Activated CD8-positive, alpha-beta T cell treated with anti-CD3 and anti-CD28 coated beads, Interleukin-2, amount 10 ng/mL, durations not matched to agents 7 days and 5 days (primary cell): ENCODE measurements at regions not wholly inside any gene's neighbourhood (a gene's known extent, or its start where the extent isn't known, plus 50 kb on each side); places are given as distances from the start of the nearest gene placed in this dataset.

ENCODE experiments used
- ATAC-seq: fragments of 150-1000 bp; cut with Tn5 transposase; one replicate; pipeline ENCODE4 v1.10.0; 2021; ENCODE audit warnings: moderate library complexity
- CTCF ChIA-PET: fragments of 350-600 bp; sonication (Branson Sonifier 250); formaldehyde crosslinking; loops from one replicate; lab custom pipeline; 2021; ENCODE audit warnings: antibody characterized with exemption; lab: Charles Lee
- POLR2A ChIA-PET: fragments of 350-600 bp; sonication (Branson Sonifier 250); formaldehyde crosslinking; loops from one replicate; lab custom pipeline; 2021; ENCODE audit warnings: antibody characterized with exemption; lab: Charles Lee
- DNase-seq: peaks from one replicate; pipeline ENCODE4 v3.0.0-alpha.2; 2020
- H3K27ac Mint-ChIP-seq: one replicate; pipeline ENCODE4 v1.8.0; 2021; ENCODE audit warnings: mild to moderate bottlenecking, mixed read lengths
- H3K27me3 Mint-ChIP-seq: one replicate; pipeline ENCODE4 v1.8.0; 2021; ENCODE audit warnings: low read depth, mixed read lengths
- H3K36me3 Mint-ChIP-seq: one replicate; pipeline ENCODE4 v1.8.0; 2021; ENCODE audit warnings: low read depth, mixed read lengths
- H3K4me1 Mint-ChIP-seq: one replicate; pipeline ENCODE4 v1.8.0; 2021; ENCODE audit warnings: low read depth, mixed read lengths
- H3K4me3 Mint-ChIP-seq: one replicate; pipeline ENCODE4 v1.8.0; 2021; ENCODE audit warnings: mild to moderate bottlenecking, mixed read lengths
- H3K9me3 Mint-ChIP-seq: one replicate; pipeline ENCODE4 v1.8.0; 2022; ENCODE audit warnings: mixed read lengths; ENCODE audit not compliant: insufficient read depth

DNA sequence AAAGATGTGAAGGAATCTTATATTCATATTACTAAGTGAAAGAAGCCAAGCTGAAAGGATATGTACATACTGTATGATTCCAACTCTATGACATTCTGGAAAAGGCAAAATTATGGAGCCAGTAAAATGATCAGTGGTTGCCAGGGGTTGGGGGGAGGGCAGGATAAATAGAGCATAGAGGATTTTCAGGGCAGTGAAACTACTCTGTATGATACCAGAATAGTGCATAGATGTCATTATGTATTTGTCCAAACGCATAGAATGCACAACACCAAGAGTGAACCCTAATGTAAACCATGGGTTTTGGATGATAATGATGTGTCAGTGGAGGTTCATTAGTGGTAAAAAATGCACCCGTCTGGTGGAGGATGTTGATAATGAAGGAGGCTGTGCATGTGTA lies 71.0 kb upstream of the ZNF423 start:
- no peak for DNase-seq
- Mint-ChIP-seq H3K27me3 (peaks cover 7% of the 10 kb centered on the region), H3K27ac (no peak overlapping the region), H3K4me1 (no peaks in the 10 kb centered on the region), H3K9me3 (no peaks in the 10 kb centered on the region), H3K4me3 (no peak overlapping the region), H3K36me3 (no peaks in the 10 kb centered on the region)
- ChIA-PET CTCF (no interaction called here), POLR2A (no interaction called here)
- no peak for ATAC-seq

DNA sequence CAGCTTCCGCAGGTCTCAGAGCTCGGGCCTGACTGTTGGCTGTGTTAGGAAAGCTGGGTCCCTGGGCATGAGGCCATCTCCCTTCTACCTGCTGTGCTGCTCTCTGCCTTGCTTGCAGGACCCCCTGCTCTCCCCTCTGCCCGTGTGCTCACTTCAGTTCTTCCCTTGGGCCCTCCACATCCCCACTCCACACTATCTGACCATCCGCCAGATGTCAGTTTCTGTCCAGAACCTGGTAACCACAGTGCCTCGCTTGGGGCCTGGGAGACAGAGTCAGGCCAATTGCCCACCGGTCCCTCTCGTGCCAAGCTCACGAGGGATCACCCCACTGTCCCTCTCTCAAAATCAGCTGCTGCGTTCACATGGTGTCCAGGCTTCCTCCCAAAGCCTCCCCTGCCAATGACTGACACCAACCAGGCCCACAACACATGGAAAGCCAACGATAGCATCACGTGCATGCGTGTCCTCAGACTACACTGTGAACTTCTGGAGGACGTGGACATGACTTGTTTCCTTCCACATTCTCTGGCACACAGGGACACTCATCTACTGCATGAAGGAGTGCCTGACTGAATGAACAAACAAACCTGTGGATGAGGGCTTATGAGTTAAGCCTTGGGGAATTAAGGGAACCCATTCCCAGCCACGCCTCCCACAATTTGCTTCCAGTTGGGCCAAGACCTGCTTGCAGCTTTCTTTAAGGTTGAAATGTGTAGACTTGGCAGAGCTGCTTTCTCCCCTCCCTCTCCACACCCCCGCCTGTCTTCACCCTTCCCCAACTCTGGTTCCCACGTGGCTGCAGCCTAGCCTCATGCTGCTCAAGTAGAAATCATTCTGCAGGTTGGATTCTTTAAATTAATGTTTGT lies 72.5 kb upstream of the ZNF423 start:
- DNase-seq (no peak), ATAC-seq (no peak)
- H3K9me3 Mint-ChIP-seq, result no peaks in the 10 kb centered on the region
- H3K36me3 Mint-ChIP-seq, result no peaks in the 10 kb centered on the region
- H3K27ac Mint-ChIP-seq, result no peak overlapping the region
- no peak overlapping the region for H3K4me3 Mint-ChIP-seq
- H3K27me3 Mint-ChIP-seq, result peaks cover 7% of the 10 kb centered on the region
- no peaks in the 10 kb centered on the region for H3K4me1 Mint-ChIP-seq
- CTCF ChIA-PET, result no interaction called here
- POLR2A ChIA-PET, result no interaction called here

- H3K9me3 Mint-ChIP-seq, result no peaks in the 10 kb centered on the region
- H3K36me3 Mint-ChIP-seq, result no peaks in the 10 kb centered on the region
- CTCF ChIA-PET, result no interaction called here
- no peaks in the 10 kb centered on the region for H3K4me1 Mint-ChIP-seq
- DNase-seq (no peak), ATAC-seq (no peak)
- H3K27me3 Mint-ChIP-seq, result peaks cover 7% of the 10 kb centered on the region
- H3K4me3 Mint-ChIP-seq, result no peak overlapping the region
- no peak overlapping the region for H3K27ac Mint-ChIP-seq
- POLR2A ChIA-PET, result no interaction called here
Observed at GRCh38 chr16:49929626-49930025, 73.7 kb upstream of the ZNF423 start.

GRCh38 chr16:49930841-49931240 lies 74.9 kb upstream of the ZNF423 start:
- DNase-seq (no peak), ATAC-seq (no peak)
- ChIA-PET CTCF (no interaction called here), POLR2A (no interaction called here)
- Mint-ChIP-seq H3K4me3 (no peak overlapping the region), H3K27me3 (peaks cover 5% of the 10 kb centered on the region), H3K4me1 (no peaks in the 10 kb centered on the region), H3K9me3 (no peaks in the 10 kb centered on the region), H3K36me3 (no peaks in the 10 kb centered on the region), H3K27ac (no peak overlapping the region)

GRCh38 chr16:49931266-49931665 lies 75.4 kb upstream of the ZNF423 start:
- Mint-ChIP-seq H3K27me3 (peaks cover 3% of the 10 kb centered on the region), H3K9me3 (no peaks in the 10 kb centered on the region), H3K27ac (no peak overlapping the region), H3K4me1 (no peaks in the 10 kb centered on the region), H3K36me3 (no peaks in the 10 kb centered on the region), H3K4me3 (no peak overlapping the region)
- DNase-seq (no peak), ATAC-seq (no peak)
- ChIA-PET CTCF (no interaction called here), POLR2A (no interaction called here)

GRCh38 chr16:49931916-49932315 lies 76.0 kb upstream of the ZNF423 start:
- no peak overlapping the region for H3K27ac Mint-ChIP-seq
- no peaks in the 10 kb centered on the region for H3K4me1 Mint-ChIP-seq
- no peaks in the 10 kb centered on the region for H3K9me3 Mint-ChIP-seq
- H3K27me3 Mint-ChIP-seq, result peaks cover 2% of the 10 kb centered on the region
- H3K36me3 Mint-ChIP-seq, result no peaks in the 10 kb centered on the region
- no peak for ATAC-seq
- POLR2A ChIA-PET, result no interaction called here
- no peak for DNase-seq
- CTCF ChIA-PET, result no interaction called here
- H3K4me3 Mint-ChIP-seq, result no peak overlapping the region

GRCh38 chr16:49932434-49932833 lies 76.5 kb upstream of the ZNF423 start:
- peaks cover 2% of the 10 kb centered on the region for H3K27me3 Mint-ChIP-seq
- no peak overlapping the region for H3K27ac Mint-ChIP-seq
- ChIA-PET CTCF (no interaction called here), POLR2A (no interaction called here)
- no peak overlapping the region for H3K4me3 Mint-ChIP-seq
- no peaks in the 10 kb centered on the region for H3K9me3 Mint-ChIP-seq
- H3K4me1 Mint-ChIP-seq, result no peaks in the 10 kb centered on the region
- DNase-seq (no peak), ATAC-seq (no peak)
- no peaks in the 10 kb centered on the region for H3K36me3 Mint-ChIP-seq

DNA sequence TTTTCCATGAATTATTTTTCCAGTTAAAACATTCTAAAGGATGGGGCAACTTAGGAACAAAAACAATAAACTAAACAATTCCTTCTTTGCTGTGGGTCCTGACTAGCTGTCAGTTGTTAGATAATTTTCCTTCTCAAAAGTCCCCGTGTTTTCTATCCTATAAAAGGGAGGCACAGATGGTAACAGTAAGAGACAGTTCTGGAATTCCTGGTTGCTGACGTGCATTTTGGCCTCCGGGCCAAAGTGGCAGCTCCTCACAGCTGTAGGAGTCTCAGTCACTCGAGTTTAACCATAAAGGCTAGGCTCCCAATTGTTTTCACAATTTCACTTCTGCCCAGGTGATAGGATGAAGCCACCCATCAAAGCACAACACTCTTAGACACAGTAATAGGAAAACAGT lies 77.0 kb upstream of the ZNF423 start:
- Mint-ChIP-seq H3K4me3 (no peak overlapping the region), H3K4me1 (no peaks in the 10 kb centered on the region), H3K27ac (no peak overlapping the region), H3K36me3 (no peaks in the 10 kb centered on the region), H3K27me3 (peaks cover 2% of the 10 kb centered on the region), H3K9me3 (no peaks in the 10 kb centered on the region)
- ATAC-seq (no peak), DNase-seq (no peak)
- ChIA-PET POLR2A (no interaction called here), CTCF (no interaction called here)

DNA sequence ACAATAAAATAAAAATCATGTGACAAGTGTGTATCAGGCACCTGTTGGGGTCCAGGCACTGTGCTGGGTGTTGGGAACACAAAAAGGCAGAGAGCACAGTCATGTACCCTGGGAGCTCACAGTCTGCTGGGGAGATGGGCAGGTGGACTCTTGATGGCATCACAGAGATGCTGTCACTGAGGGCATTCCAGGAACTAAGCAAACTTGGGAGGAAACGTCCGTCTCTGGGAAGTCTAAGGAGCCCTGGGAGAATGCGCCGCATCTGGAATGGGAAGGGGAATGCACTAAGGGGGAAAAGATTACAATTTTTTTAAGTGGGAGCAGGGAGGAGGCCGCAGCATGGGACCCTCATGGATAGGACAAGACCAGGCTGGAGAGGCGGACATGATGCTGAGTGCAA lies 80.9 kb upstream of the ZNF423 start:
- ChIA-PET CTCF (no interaction called here), POLR2A (no interaction called here)
- Mint-ChIP-seq H3K4me3 (no peak overlapping the region), H3K27ac (no peak overlapping the region), H3K4me1 (no peaks in the 10 kb centered on the region), H3K36me3 (no peaks in the 10 kb centered on the region), H3K27me3 (peaks cover 3% of the 10 kb centered on the region), H3K9me3 (no peaks in the 10 kb centered on the region)
- no peak for DNase-seq
- ATAC-seq, result no peak

DNA sequence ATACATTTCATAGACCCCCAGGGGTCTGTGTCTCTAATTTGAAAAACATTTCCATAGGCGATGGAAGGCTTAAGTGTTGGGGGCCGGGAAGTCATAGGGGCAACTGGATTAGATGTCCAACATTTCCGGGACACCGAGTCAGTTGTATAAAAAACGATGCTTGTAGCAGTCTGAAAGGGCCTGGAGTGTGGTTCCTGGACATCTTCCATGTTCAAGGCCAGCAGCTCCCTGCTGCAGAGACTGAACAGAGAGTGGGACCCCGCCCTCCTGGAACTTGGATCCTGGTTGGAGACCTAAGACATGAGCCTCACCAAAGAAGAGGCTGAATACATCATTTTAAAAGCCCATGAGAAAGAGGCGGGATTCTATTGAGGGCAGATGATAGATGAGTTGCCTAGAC lies 82.0 kb upstream of the ZNF423 start:
- peaks cover 7% of the 10 kb centered on the region for H3K27me3 Mint-ChIP-seq
- DNase-seq (no peak), ATAC-seq (no peak)
- H3K27ac Mint-ChIP-seq, result no peak overlapping the region
- H3K4me1 Mint-ChIP-seq, result no peaks in the 10 kb centered on the region
- no peaks in the 10 kb centered on the region for H3K36me3 Mint-ChIP-seq
- ChIA-PET CTCF (no interaction called here), POLR2A (no interaction called here)
- H3K9me3 Mint-ChIP-seq, result no peaks in the 10 kb centered on the region
- no peak overlapping the region for H3K4me3 Mint-ChIP-seq

DNA sequence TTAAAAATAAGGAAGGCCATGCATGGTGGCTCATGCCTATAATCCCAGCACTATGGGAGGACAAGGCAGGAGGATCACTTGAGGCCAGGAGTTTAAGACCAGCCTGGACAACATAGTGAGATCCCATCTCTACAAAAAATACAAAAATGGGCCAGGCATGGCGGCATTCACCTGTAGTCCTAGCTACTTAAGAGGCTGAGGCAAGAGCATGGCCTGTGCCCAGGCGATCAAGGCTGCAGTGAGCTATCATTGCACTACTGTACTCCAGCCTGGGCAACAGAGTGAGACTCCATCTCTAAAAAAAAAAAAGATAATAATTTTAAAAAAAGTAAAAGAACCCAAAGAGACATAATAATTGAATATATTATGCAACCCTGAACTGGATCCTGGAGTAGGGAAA lies 83.6 kb upstream of the ZNF423 start:
- ChIA-PET CTCF (no interaction called here), POLR2A (no interaction called here)
- H3K27me3 Mint-ChIP-seq, result peaks cover 9% of the 10 kb centered on the region
- H3K9me3 Mint-ChIP-seq, result no peaks in the 10 kb centered on the region
- no peak for DNase-seq
- no peak overlapping the region for H3K27ac Mint-ChIP-seq
- H3K4me1 Mint-ChIP-seq, result no peaks in the 10 kb centered on the region
- no peaks in the 10 kb centered on the region for H3K36me3 Mint-ChIP-seq
- H3K4me3 Mint-ChIP-seq, result no peak overlapping the region
- ATAC-seq, result no peak

- H3K4me1 Mint-ChIP-seq, result no peaks in the 10 kb centered on the region
- no peak for ATAC-seq
- ChIA-PET CTCF (no interaction called here), POLR2A (no interaction called here)
- H3K36me3 Mint-ChIP-seq, result no peaks in the 10 kb centered on the region
- no peaks in the 10 kb centered on the region for H3K9me3 Mint-ChIP-seq
- H3K27ac Mint-ChIP-seq, result no peak overlapping the region
- H3K4me3 Mint-ChIP-seq, result no peak overlapping the region
- no peak for DNase-seq
- peaks cover 9% of the 10 kb centered on the region for H3K27me3 Mint-ChIP-seq
Observed at GRCh38 chr16:49940464-49941224, 84.4 kb upstream of the CNEP1R1 start.
